Suprapubic skin (tissue), 3 donors: ENCODE measurements at regions not wholly inside any gene's neighbourhood (a gene's known extent, or its start where the extent isn't known, plus 50 kb on each side); places are given as distances from the start of the nearest gene placed in this dataset.

Experiments used
- EP300 ChIP-seq: sonication (generic); formaldehyde crosslinking; IDR thresholded peaks from one replicate; pipeline ENCODE4 v1.6.1; 2017; ENCODE audit warnings: antibody characterized with exemption
- POLR2A ChIP-seq, 2 donors: fragments of 450-650 bp; IDR thresholded peaks; one replicate each; pipeline ENCODE4 v1.6.1; 2017; ENCODE audit warnings: antibody characterized with exemption in 2 of 2, mild to moderate bottlenecking in 2 of 2, moderate library complexity in 2 of 2
- TF ChIP-seq, protein P1 (sequence below), 2 donors: fragments of 200-600 bp in 1 of 2; fragments of 450-650 bp in 1 of 2; sonication (generic) in 1 of 2; IDR thresholded peaks; one replicate each; pipeline ENCODE4 v1.5.1; 2016 to 2019; ENCODE audit warnings: antibody characterized with exemption in 2 of 2, mild to moderate bottlenecking in 1 of 2, moderate library complexity in 1 of 2

DNA sequence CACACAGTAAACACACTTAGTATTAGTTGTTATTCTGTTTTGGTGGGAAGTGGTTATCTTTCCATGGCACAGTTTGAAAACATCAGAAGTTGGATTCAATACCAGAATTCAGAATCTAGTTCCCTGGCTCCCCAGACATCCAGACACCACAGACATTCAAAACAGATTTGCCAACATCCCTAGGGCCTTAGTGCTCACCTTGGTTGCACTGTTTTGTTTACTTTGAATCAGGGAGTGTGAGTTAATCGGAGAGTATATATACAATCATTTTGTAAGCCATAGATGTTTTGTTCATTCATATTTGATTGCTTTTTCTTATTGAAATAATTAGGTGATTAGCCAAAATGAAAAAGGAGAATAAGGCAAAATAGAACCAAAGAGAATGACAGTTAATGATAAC lies 324.7 kb upstream of the CLNK start:
- TF ChIP-seq, protein P1, sequence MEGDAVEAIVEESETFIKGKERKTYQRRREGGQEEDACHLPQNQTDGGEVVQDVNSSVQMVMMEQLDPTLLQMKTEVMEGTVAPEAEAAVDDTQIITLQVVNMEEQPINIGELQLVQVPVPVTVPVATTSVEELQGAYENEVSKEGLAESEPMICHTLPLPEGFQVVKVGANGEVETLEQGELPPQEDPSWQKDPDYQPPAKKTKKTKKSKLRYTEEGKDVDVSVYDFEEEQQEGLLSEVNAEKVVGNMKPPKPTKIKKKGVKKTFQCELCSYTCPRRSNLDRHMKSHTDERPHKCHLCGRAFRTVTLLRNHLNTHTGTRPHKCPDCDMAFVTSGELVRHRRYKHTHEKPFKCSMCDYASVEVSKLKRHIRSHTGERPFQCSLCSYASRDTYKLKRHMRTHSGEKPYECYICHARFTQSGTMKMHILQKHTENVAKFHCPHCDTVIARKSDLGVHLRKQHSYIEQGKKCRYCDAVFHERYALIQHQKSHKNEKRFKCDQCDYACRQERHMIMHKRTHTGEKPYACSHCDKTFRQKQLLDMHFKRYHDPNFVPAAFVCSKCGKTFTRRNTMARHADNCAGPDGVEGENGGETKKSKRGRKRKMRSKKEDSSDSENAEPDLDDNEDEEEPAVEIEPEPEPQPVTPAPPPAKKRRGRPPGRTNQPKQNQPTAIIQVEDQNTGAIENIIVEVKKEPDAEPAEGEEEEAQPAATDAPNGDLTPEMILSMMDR (IDR thresholded peaks at IDR 0.05): no peak
- TF ChIP-seq POLR2A (IDR thresholded peaks at IDR 0.05): no peak
- no peak for TF ChIP-seq EP300
